ENCODE measurements at regions not wholly inside any gene's neighbourhood (a gene's known extent, or its start where the extent isn't known, plus 50 kb on each side); places are given as distances from the start of the nearest gene placed in this dataset.
"Not testable (repeated sequence)": the region's sequence is repeated elsewhere in the genome, so short reads cannot be mapped to it uniquely, and the experiment has no call there.

GRCh38 chr22:33122439-33122838 lies 64.3 kb upstream of the SYN3 start:
- not testable (repeated sequence) for TF ChIP-seq RAD21 (conservative IDR thresholded peaks at IDR 0.05); EZH2 (IDR thresholded peaks at IDR 0.05; ENCODE audit: borderline replicate concordance, insufficient read depth, low read length, poor library complexity, severe bottlenecking); TAF1 (IDR thresholded peaks at IDR 0.05; ENCODE audit: low read depth); SMC3 (conservative IDR thresholded peaks at IDR 0.05; ENCODE audit: poor library complexity); MXI1 (conservative IDR thresholded peaks at IDR 0.05; ENCODE audit: poor library complexity, severe bottlenecking); POLR2AphosphoS5 (IDR thresholded peaks at IDR 0.05)
- TF ChIP-seq, protein P1, sequence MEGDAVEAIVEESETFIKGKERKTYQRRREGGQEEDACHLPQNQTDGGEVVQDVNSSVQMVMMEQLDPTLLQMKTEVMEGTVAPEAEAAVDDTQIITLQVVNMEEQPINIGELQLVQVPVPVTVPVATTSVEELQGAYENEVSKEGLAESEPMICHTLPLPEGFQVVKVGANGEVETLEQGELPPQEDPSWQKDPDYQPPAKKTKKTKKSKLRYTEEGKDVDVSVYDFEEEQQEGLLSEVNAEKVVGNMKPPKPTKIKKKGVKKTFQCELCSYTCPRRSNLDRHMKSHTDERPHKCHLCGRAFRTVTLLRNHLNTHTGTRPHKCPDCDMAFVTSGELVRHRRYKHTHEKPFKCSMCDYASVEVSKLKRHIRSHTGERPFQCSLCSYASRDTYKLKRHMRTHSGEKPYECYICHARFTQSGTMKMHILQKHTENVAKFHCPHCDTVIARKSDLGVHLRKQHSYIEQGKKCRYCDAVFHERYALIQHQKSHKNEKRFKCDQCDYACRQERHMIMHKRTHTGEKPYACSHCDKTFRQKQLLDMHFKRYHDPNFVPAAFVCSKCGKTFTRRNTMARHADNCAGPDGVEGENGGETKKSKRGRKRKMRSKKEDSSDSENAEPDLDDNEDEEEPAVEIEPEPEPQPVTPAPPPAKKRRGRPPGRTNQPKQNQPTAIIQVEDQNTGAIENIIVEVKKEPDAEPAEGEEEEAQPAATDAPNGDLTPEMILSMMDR (IDR thresholded peaks at IDR 0.05; ENCODE audit: poor library complexity, severe bottlenecking): not testable (repeated sequence)
- TF ChIP-seq, protein P2, sequence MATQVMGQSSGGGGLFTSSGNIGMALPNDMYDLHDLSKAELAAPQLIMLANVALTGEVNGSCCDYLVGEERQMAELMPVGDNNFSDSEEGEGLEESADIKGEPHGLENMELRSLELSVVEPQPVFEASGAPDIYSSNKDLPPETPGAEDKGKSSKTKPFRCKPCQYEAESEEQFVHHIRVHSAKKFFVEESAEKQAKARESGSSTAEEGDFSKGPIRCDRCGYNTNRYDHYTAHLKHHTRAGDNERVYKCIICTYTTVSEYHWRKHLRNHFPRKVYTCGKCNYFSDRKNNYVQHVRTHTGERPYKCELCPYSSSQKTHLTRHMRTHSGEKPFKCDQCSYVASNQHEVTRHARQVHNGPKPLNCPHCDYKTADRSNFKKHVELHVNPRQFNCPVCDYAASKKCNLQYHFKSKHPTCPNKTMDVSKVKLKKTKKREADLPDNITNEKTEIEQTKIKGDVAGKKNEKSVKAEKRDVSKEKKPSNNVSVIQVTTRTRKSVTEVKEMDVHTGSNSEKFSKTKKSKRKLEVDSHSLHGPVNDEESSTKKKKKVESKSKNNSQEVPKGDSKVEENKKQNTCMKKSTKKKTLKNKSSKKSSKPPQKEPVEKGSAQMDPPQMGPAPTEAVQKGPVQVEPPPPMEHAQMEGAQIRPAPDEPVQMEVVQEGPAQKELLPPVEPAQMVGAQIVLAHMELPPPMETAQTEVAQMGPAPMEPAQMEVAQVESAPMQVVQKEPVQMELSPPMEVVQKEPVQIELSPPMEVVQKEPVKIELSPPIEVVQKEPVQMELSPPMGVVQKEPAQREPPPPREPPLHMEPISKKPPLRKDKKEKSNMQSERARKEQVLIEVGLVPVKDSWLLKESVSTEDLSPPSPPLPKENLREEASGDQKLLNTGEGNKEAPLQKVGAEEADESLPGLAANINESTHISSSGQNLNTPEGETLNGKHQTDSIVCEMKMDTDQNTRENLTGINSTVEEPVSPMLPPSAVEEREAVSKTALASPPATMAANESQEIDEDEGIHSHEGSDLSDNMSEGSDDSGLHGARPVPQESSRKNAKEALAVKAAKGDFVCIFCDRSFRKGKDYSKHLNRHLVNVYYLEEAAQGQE (IDR thresholded peaks at IDR 0.05; ENCODE audit: borderline replicate concordance): not testable (repeated sequence)
